ENCODE measurements at regions not wholly inside any gene's neighbourhood (a gene's known extent, or its start where the extent isn't known, plus 50 kb on each side); places are given as distances from the start of the nearest gene placed in this dataset.
A peak's percentile ranks its signal among the peaks of the same experiment; 100 is the strongest.

GRCh38 chr4:108261026-108261425 lies 92.3 kb upstream of the LEF1 start:
- DNase-seq = no peak

- DNase-seq = no peak
Observed at GRCh38 chr4:108256538-108256937, 87.8 kb upstream of the LEF1 start.

DNA sequence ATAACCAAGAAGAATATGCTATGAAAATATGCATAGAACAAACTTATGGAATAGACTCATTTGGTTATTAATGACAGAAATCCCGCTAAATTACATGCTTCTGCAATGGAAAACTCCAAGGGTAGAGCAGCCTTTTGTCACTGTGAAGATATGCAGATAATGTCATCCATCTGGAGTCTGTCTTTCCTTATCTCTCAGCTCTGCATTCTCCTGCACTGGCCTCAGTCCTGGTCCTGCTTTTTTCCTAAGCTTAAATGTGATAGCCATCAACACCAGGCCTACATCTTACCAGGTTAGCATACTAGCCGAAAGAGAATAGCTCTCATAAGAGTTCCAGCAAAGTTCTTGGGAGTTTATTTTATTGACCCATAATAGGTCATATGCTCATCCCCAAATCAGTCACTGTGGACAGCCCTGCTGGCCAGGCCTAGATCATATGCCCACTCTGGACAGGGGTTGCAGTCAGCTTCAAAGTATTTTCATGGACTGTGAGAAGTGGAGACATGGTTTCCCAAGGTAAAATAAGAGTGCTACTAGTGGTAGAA lies 86.5 kb upstream of the LEF1 start:
- no peak for DNase-seq

GRCh38 chr4:108249397-108249796 lies 80.7 kb upstream of the LEF1 start:
- DNase-seq = no peak

DNA sequence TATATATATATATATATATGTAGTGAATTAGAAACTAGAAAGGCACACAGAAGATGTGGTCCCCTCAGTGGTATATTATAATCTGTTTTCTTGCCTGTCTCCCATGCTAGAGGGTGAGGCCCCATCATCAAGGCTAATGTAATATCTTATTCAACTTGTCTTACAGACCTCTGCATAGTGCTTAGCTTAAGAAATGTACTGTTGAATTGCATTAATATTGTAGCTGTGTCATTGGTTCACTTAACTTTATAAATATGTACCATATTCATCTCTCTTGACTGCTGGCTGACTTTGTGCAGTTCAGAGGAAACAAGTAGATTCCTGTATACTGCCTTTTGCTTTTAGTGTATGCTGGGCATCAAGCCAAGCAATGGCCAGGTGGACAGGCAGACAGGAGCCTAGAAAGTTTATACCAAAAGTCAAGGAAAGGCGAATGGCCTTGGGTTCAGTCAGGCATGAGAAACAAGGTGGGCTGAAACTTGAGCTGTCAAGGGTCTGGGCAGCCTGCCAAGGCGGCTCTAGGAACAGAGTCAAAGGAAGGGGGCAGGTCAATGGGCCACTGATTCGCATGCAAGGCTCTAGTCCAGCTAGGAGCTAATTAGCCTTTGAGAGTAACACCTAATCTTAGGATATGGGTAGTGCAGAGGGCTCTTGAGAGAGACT lies 78.8 kb upstream of the LEF1 start:
- peak; percentile 5 for DNase-seq

DNA sequence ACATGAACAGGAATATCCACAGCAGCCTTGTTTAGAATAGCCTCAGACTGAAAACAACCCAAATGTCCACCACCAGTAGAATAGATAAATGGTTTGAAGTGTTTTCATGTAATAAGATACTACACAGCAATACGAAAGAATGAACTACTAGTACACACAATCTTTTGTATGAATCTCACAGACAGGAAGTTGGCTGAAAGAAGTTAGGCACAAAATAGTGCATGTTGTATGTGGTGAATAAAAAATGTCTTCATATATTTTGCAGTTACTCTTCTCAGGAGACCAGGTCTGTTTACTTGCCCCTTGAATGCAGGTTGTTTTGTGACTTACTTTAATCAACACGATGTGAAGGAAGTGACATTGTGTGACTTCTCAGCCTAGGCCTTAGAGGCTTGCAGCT lies 75.9 kb upstream of the LEF1 start:
- no peak for DNase-seq

GRCh38 chr4:108240366-108240765 lies 71.6 kb upstream of the LEF1 start:
- no peak for DNase-seq

GRCh38 chr4:108237693-108238092 lies 69.0 kb upstream of the LEF1 start:
- no peak for DNase-seq

- DNase-seq = no peak
Observed at GRCh38 chr4:108236264-108236663, 67.5 kb upstream of the LEF1 start.

DNA sequence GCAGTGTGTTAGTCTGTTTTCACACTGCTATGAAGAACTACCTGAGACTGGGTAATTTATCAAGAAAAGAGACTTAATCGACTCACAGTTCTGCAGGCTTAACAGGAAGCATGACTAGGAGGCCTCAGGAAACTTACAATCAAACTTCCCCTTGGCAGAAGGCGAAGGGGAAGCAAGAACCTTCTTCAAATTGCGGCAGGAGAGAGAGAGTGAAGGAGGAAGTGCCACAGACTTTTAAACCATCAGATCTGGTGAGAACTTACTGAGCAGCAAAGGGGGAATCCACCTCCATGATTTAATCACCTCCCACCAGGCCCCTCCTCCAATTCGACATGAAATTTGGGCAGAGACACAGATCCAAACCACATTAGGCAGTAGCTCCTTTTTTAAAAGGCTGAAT lies 59.2 kb upstream of the LEF1 start:
- DNase-seq = no peak

DNA sequence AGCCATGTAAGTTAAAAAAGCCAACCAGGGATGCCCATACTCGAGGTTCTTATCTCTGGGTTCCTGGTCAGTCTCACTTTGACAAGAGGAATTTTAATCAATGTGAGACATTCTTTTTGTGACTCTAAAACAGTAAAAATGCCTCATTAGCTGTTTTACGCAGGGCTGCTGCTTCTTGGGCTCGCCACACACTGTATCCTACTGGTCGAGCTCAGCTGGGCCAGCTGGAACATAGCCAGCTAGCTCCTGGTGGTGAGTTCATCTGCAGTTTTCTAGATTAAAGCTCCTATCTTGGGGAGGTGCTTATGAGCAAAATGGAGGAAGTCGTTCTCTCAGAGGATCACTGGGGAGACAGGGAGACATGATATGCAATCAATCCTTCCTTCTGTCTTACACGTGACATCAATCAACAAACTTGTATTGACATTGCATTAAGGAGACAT lies 55.9 kb upstream of the LEF1 start:
- DNase-seq = no peak

- no peak for DNase-seq
Observed at GRCh38 chr4:108223313-108223712, 54.6 kb upstream of the LEF1 start.

GRCh38 chr4:108219998-108220397 lies 51.3 kb upstream of the LEF1 start:
- no peak for DNase-seq

All from NCI-H146 (cell line).